ENCODE measurements at regions not wholly inside any gene's neighbourhood (a gene's known extent, or its start where the extent isn't known, plus 50 kb on each side); places are given as distances from the start of the nearest gene placed in this dataset.
"Not testable (repeated sequence)": the region's sequence is repeated elsewhere in the genome, so short reads cannot be mapped to it uniquely, and the experiment has no call there.

GRCh38 chr1:80363689-80364475, 1357.4 kb upstream of the ADGRL4 start:
- no peak for DNase-seq

DNA sequence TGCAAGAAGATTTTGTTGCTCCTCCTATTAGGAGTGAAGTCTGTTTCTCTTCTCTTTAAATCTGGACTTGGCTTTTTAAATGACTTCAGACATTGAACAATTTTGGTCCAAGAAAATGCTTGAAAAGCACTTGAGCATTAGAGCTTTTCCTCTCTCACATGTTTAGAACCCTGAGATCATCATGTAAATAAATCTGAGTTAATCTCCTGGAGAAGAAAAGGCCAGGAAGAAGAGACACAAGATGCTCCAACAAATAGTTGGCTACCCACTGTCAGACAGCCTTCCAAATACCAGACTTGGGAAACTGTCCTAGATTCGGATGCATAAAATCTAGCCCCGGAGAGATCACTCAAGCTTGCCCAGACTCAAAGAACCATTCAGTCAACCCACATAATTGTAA, 1353.1 kb upstream of the ADGRL4 start:
- no peak for DNase-seq

DNA sequence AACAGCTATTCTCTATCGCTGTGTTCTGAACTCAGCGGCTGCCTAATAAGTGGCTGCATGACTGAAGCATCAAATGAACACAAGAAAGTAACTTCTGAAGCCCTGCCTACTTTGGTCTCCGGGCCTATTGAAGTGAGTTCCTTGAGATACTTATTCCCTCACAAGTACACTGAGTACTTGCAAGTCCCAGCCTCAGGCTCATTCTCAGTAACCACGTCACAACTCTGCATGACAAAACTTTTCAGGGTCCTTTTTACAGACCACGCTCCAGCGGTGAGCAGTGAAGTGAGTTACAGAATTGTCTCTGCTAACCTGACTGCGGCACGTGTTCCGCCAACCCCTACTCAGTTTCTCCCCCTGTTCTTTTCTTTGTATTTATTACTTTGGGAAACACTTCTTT, 1342.7 kb upstream of the ADGRL4 start:
- no peak for DNase-seq

GRCh38 chr1:80341021-80341420, 1334.5 kb upstream of the ADGRL4 start:
- DNase-seq, result no peak

GRCh38 chr1:80318108-80318507, 1311.6 kb upstream of the ADGRL4 start:
- no peak for DNase-seq

DNA sequence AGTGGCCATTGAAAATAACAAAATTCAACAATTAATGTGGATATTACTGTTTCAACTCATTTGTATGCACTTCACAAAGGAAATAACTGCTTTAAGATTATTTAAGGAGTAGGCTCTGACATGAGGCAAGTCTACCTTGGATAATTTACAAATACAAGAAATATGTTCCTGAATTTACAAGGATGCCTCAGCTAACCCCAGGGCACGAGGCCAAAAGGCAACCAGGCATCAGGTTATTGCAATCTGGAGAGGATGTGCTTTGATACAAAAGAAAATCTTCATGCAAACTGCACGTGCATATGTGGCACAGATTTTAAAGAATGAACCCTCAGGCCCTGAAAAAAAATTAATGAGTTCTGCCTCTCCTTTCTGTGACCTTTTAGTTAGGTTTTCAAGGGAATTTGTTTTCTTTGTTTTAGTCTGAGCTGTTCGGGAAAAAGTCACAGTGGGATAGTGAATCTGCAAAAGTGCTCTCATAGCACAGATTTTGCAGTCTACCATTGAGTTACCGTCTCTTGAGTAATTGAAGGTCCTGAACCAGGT, 1304.2 kb upstream of the ADGRL4 start:
- no peak for DNase-seq

GRCh38 chr1:80305466-80305865, 1298.9 kb upstream of the ADGRL4 start:
- no peak for DNase-seq

DNA sequence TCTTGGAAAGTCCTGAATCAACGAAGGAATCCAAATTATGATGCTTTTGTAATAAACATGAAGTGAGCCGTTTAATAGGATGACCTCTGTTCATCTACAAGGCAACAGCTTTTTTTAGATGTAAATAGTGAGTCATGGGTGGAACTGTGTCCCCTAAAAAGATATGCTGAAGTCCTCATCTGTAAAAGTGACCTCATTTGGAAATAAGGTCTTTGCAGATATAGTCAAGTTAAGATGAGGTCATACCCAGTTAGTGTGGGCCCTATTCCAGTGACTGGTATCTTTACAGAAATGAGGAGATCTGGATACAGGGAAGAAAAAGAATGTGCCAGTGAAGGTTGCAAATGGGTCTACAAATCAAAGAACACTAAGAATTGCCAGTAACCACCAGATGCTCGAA, 1287.3 kb upstream of the ADGRL4 start:
- no peak for DNase-seq

DNA sequence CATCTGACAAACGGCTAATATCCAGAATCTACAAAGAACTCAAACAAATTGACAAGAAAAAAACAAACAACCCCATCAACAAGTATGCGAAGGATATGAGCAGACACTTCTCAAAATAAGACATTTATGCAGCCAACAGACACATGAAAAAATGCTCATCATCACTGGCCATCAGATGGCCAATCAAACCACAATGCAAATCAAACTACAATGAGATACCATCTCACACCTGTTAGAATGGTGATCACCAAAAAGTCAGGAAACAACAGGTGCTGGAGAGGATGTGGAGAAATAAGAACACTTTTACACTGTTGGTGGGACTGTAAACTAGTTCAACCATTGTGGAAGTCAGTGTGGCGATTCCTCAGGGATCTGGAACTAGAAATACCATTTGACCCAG, 1282.2 kb upstream of the ADGRL4 start:
- DNase-seq, result not testable (repeated sequence)

GRCh38 chr1:80282536-80282935, 1276.0 kb upstream of the ADGRL4 start:
- no peak for DNase-seq

DNA sequence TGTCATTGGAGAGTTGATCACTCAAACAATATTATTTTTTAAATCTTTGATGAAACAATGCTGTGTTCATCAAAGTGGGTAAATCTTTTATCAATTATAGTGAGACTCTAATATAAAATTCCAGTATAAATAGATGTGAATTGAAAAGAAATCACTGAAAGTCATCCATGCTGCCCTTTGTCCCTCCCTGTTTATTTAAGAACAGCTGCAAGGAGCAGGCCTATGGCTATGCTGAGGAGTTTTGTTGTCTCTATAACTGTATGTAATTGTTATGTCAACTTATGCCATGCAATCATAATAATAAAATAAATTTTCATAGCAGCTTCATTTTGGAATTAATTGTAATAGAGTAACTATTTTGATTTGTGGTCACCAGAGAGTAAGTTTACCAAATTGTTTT, 1272.4 kb upstream of the ADGRL4 start:
- no peak for DNase-seq

- DNase-seq, result no peak
These were observed 1267.7 kb upstream of the ADGRL4 start for GRCh38 chr1:80274256-80274655.

GRCh38 chr1:80272495-80272894, 1266.0 kb upstream of the ADGRL4 start:
- no peak for DNase-seq

DNA sequence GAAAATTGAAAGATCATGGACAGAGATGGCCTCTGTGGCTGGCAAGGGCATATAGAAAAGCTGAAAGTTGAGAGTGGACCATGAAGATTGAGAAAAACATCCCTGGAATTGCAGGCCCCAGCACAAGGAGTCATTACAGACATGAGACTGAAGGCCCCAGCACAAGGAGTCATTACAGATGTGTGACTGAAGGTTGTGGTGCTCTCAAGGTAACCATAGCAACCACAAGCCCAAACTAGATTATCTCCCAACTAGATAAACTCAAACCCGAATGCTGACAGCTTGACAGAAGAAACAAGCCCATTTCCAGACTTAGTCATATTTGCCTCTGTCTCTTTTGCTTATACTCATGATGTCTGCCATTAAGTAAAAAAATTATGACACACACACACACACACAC, 1252.1 kb upstream of the ADGRL4 start:
- DNase-seq, result no peak

GRCh38 chr1:80251591-80251990, 1245.1 kb upstream of the ADGRL4 start:
- no peak for DNase-seq

DNA sequence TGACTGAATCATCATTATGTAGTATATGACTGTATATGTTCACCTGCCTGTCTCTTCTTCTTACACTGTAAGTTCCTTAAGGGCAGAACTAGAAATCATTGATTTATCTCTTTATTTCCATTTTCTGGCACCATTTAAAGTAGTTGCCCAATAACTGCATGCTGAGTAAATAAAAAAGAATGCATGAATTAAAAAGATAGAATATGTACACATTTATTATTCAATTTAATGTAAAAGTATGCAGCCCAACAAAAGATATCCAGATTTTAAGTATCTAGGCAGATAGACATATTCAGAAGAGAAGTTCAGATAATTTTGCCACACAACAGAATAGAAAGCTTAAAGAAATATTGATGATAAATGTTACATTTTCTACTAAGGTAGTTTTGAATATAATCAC, 1244.6 kb upstream of the ADGRL4 start:
- no peak for DNase-seq

DNA sequence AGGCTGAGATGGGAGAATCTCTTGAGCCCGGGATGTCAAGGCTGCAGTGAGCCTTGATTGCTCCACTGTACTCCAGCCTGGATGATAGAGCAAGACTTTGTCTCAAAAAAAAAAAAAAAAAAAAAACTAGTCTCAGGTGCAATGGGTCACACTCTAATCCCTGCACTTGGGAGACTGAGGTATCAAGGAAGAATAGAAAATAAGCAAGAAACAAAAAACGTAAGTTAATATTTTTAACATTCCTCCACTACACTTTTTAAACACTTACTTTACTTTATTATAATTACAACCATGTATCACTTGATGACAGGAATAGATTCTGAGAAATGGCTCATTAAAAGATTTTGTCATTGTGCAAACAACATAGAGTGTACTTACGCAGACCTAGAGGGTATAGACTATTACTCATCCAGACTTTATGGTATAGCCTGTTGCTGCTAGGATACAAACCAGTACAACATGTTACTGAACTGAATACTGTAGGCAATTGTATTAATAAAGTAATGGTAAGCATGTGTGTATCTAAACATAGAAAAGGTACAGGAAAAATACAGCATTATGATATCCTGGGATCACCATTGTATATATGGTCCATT, 1244.1 kb upstream of the ADGRL4 start:
- DNase-seq, result no peak

DNA sequence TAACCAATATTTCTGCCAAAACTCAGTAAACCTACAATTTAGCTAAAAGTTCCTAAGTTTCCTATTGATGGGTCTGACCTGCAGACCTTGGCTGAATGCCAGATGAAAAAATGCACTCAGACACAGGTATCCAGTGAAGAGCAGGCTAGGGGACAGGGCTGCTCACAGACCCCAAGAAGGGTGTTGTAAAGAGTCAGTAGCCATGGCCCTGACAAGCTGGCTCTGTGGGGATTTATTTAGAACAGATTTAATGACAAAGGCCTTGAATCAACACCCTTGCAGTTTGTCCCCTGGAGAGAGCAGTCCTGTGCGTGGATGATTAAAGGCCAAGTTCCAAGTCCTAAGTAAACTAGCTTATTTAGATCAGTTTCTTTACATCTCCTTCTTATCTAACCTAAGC, 1243.2 kb upstream of the ADGRL4 start:
- no peak for DNase-seq

GRCh38 chr1:80248886-80249285, 1242.4 kb upstream of the ADGRL4 start:
- DNase-seq, result no peak

- DNase-seq, result no peak
These were observed 1239.3 kb upstream of the ADGRL4 start for GRCh38 chr1:80245813-80246212.

DNA sequence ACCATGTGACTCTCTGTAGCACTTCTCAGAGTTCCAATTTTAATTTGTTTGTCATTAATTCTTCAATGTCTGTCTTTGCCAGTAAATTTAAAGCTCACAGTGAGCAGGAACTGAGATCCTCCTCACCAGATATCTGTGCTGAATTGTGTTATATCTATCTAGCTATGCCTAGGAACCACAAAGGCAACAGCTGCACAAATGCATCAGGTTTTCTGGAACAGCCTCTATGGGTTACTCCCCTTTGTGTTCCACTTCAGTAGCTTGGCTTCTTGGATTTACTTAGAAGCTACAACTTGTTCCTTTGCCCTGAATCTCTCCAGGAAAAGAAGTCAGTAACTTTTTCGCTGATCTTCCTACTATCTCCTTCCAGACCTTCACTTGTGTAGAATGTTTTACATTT, 1237.8 kb upstream of the ADGRL4 start:
- DNase-seq, result no peak

DNA sequence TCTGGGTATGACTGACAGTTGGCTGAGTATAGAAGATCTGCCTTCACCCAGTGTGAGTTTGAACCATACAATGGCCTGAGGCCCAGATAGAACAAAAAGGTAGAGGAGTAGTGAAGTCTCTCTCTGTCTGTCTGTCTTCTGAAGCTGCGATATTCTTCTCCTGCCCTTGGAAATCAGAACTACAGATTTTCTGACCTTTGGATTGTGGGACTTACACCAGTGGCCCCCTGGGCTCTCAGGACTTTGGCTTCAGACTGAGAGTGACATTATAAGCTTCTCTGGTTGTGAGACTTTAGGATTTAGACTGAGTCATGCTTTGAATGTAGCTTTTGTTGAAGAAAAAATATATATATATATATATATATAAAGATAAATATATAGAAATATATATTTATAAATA, 1235.0 kb upstream of the ADGRL4 start:
- no peak for DNase-seq

DNA sequence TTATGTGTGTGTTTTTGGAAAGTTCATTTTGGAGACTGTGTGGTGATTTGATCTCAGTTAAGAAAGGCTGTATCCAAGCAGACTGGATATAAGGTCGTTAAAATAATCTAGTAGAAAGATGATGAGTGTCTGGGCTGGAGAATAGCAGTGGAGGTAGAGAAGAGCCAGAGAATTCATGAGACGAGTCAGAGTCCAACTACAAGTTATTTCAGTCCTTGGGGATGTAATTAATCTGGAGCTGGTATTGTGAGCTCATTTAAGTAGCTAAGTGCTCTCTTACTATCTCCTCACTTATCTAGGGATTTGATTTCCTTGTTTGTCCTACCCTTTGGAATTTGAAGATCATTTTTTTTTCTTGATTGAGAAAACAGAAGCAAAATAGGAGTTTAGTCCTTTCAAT, 1219.0 kb upstream of the ADGRL4 start:
- DNase-seq, result no peak

DNA sequence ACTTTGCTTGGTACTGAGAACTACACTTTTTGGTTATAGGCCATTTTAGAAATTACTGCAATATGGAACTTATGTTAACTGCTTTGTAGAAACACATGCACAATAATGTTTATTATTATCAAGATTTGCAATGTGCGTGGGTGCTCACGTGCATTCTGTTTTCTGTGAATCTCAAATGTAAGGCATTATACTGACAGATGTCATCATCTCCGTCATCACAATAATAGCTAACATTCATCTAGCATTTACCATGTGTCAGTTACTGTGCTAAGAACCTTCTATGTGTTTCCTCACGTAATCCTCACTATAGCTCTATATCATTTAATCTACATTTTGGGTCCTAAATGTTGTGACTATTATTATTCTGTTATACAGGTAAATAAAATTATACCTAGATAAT, 1214.8 kb upstream of the ADGRL4 start:
- DNase-seq, result no peak

GRCh38 chr1:80218112-80218511, 1211.6 kb upstream of the ADGRL4 start:
- no peak for DNase-seq
